HepG2 (cell line): ENCODE measurements at regions not wholly inside any gene's neighbourhood (a gene's known extent, or its start where the extent isn't known, plus 50 kb on each side); places are given as distances from the start of the nearest gene placed in this dataset.

ENCODE experiments used
- ATAC-seq: fragments of 200-7000 bp; cut with Tn5 transposase; 3 replicates; pipeline ENCODE4 v1.9.1; 2020; ENCODE audit warnings: mild to moderate bottlenecking, moderate library complexity
- BruUV-seq: library from RNA; stranded (reverse); fragments of 400-500 nt; replicated peaks from 2 replicates; lab custom pipeline; 2021; lab: Mats Ljungman, UMichigan
- CTCF ChIA-PET: fragments of 300-600 bp; formaldehyde crosslinking; extraction: SDS; loops from one replicate; lab custom pipeline; 2021; ENCODE audit warnings: low total read pairs, inconsistent platforms, low intra/inter-chr PET ratio; lab: Yijun Ruan, JAX
- POLR2A ChIA-PET: fragments of 350-600 bp; sonication (Branson Sonifier 250); formaldehyde crosslinking; loops from one replicate; lab custom pipeline; 2020; ENCODE audit warnings: antibody characterized with exemption, inconsistent platforms; lab: Yijun Ruan, JAX
- DNase-seq: peaks from one replicate; pipeline ENCODE4 v3.0.0-alpha.2; 2015; ENCODE audit warnings: low spot score
- FAIRE-seq: peaks from 3 replicates; lab custom pipeline; 2011; peaks lifted over from hg19 to GRCh38; lab: Jason Lieb, UNC
- H2AFZ ChIP-seq: one replicate; pipeline ENCODE4 v1.6.1; 2011; ENCODE audit warnings: low read length, inconsistent platforms
- H3K27ac ChIP-seq: fragments of 300-600 bp; 3 replicates; pipeline ENCODE4 v1.8.0; 2011; ENCODE audit warnings: mixed run types, mild to moderate bottlenecking, mixed read lengths, low read length, inconsistent platforms; ENCODE audit not compliant: insufficient read depth; ENCODE audit errors: extremely low read length
- H3K27me3 ChIP-seq, 2 experiments: fragments of 200-600 bp in 1 of 2; 2 replicates in 1 of 2; 3 replicates in 1 of 2; pipeline versions ENCODE4 v1.6.0 to v1.8.0; 2011; ENCODE audit warnings: low read length in 2 of 2, mild to moderate bottlenecking in 2 of 2, moderate library complexity in 2 of 2, inconsistent platforms in 1 of 2; ENCODE audit not compliant: insufficient read depth in 2 of 2, control insufficient read depth in 1 of 2
- H3K36me3 ChIP-seq, 2 experiments: fragments of 200-600 bp in 1 of 2; replicated peaks in 1 of 2; 2 replicates in 1 of 2; 3 replicates in 1 of 2; pipeline versions ENCODE4 v1.5.1 to v1.8.0; 2011; ENCODE audit warnings: low read length in 2 of 2, inconsistent platforms in 1 of 2; ENCODE audit not compliant: insufficient read depth in 2 of 2, control insufficient read depth in 1 of 2
- H3K4me1 ChIP-seq: 2 replicates; pipeline ENCODE4 v1.5.1; 2012; ENCODE audit warnings: low read length, inconsistent platforms; ENCODE audit not compliant: insufficient read depth
- H3K4me2 ChIP-seq: 2 replicates; pipeline ENCODE4 v1.6.0; 2011; ENCODE audit warnings: low read depth, low read length, inconsistent platforms
- H3K4me3 ChIP-seq, 3 experiments: fragments of 200-600 bp in 1 of 3; sonication (generic), shearing (Covaris generic) in 1 of 3; replicated peaks in 1 of 3; 2 replicates each; pipeline ENCODE4 v1.5.1; 2011 to 2016; ENCODE audit warnings: low read length in 3 of 3, inconsistent platforms in 2 of 3, low read depth in 2 of 3, mild to moderate bottlenecking in 2 of 3, control low read depth in 1 of 3, mixed read lengths in 1 of 3; ENCODE audit not compliant: insufficient read depth in 1 of 3
- H3K79me2 ChIP-seq: one replicate; pipeline ENCODE4 v1.6.1; 2011; ENCODE audit warnings: low read length, inconsistent platforms; ENCODE audit not compliant: insufficient read depth
- H3K9ac ChIP-seq: 2 replicates; pipeline ENCODE4 v1.6.0; 2011; ENCODE audit warnings: mild to moderate bottlenecking, low read depth, low read length, inconsistent platforms; ENCODE audit not compliant: insufficient read depth
- H3K9me3 ChIP-seq: 2 replicates; pipeline ENCODE4 v1.5.1; 2012; ENCODE audit warnings: mild to moderate bottlenecking, low read length
- H4K20me1 ChIP-seq: 2 replicates; pipeline ENCODE4 v1.6.0; 2011; ENCODE audit warnings: inconsistent platforms, mild to moderate bottlenecking, low read length, moderate library complexity; ENCODE audit not compliant: insufficient read depth
- GTF2F1 ChIP-seq: fragments of 150-350 bp; IDR thresholded peaks from 2 replicates; pipeline ENCODE4 v1.6.1; 2014; ENCODE audit warnings: low read length
- HCFC1 ChIP-seq: fragments of 150-350 bp; IDR thresholded peaks from 2 replicates; pipeline ENCODE4 v1.6.1; 2014; ENCODE audit warnings: low read depth, low read length
- HOXA7 ChIP-seq: sonication (generic); formaldehyde crosslinking; IDR thresholded peaks from 2 replicates; pipeline ENCODE4 v1.8.1; 2022; ENCODE audit warnings: mild to moderate bottlenecking, missing genetic modification reagents, moderate library complexity
- MTA1 ChIP-seq: sonication (generic); formaldehyde crosslinking; IDR thresholded peaks from 2 replicates; pipeline ENCODE4 v1.4.0; 2020; ENCODE audit warnings: missing genetic modification reagents, mild to moderate bottlenecking, borderline replicate concordance
- PAF1 ChIP-seq: IDR thresholded peaks from 2 replicates; pipeline ENCODE4 v1.6.1; 2016; ENCODE audit warnings: missing genetic modification reagents, missing compliant biosample characterization
- PCBP2 ChIP-seq: fragments of 200-400 bp; formaldehyde crosslinking; optimal IDR thresholded peaks from 2 replicates; pipeline ENCODE3; 2018; ENCODE audit warnings: low read length, low read depth; ENCODE audit not compliant: poor library complexity, severe bottlenecking
- TBX3 ChIP-seq: fragments of 450-650 bp; IDR thresholded peaks from 2 replicates; pipeline ENCODE4 v1.6.1; 2017; ENCODE audit warnings: antibody characterized with exemption, mild to moderate bottlenecking, inconsistent platforms, borderline replicate concordance
- THYN1 ChIP-seq: sonication (generic); formaldehyde crosslinking; IDR thresholded peaks from 2 replicates; pipeline ENCODE4 v1.8.1; 2023; ENCODE audit warnings: low read depth, mild to moderate bottlenecking, moderate library complexity, missing genetic modification reagents, borderline replicate concordance
- ZNF652 ChIP-seq: IDR thresholded peaks from 2 replicates; pipeline ENCODE4 v1.6.1; 2016; ENCODE audit warnings: low read depth, borderline replicate concordance
- ZNF660 ChIP-seq: sonication (generic); formaldehyde crosslinking; IDR thresholded peaks from 2 replicates; pipeline ENCODE4 v1.5.1; 2020; ENCODE audit warnings: mild to moderate bottlenecking, low read depth, missing genetic modification reagents, borderline replicate concordance
- ZZZ3 ChIP-seq: sonication (generic); formaldehyde crosslinking; IDR thresholded peaks from 2 replicates; pipeline ENCODE4 v1.4.0; 2020; ENCODE audit warnings: missing genetic modification reagents, mild to moderate bottlenecking, borderline replicate concordance
- WGBS: methylation state at CpG from one replicate; pipeline ENCODE4 v1.1.6; 2017; ENCODE audit warnings: low lambda C conversion rate; 5-methylcytosine and 5-hydroxymethylcytosine counted together
- in situ Hi-C: cut with HindIII; loops from 2 replicates; pipeline ENCODE4 v1.10.0; 2017; ENCODE audit warnings: low pct_unique_long_range_greater_than_20kb; ENCODE audit not compliant: extremely low pct_ligation_motif_present
- intact Hi-C: fragments of 100-400 bp; cut with micrococcal nuclease; formaldehyde crosslinking; loops from one replicate; pipeline ENCODE4 v1.10.0; 2022; ENCODE audit not compliant: unreplicated experiment
- TF ChIP-seq, protein P1 (sequence below): sonication (generic); formaldehyde crosslinking; IDR thresholded peaks from 2 replicates; pipeline ENCODE4 v1.4.0; 2020; ENCODE audit warnings: mild to moderate bottlenecking, missing genetic modification reagents
- TF ChIP-seq, protein P2 (sequence below): sonication (generic); formaldehyde crosslinking; IDR thresholded peaks from 2 replicates; pipeline ENCODE4 v1.4.0; 2020; ENCODE audit warnings: mild to moderate bottlenecking, missing genetic modification reagents

DNA sequence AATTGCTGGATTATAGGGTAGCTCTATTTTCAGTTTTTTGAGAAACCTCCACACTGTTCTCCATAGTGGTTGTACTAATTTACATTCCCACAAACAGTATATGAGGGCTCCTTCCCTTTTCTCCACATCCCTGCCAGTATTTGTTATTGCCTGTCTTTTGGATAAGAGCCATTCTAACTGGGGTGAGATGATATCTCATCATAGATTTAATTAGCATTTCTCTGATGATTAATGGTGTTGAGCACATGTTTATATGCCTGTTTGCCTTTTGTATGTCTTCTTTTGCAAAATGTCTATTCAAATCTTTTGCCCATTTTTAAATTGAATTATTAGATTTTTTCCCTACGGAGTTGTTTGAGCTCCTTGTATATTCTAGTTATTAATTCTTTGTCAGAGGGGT is 385.3 kb downstream of the CCER1 start:
- no peak for DNase-seq
- no peaks in the 10 kb centered on the region for H3K79me2 ChIP-seq
- no peak overlapping the region for H3K9ac ChIP-seq
- no peak overlapping the region for H3K4me2 ChIP-seq
- in situ Hi-C loops (no loop called here), intact Hi-C loops (no loop called here)
- H3K4me1 ChIP-seq, result no peaks in the 10 kb centered on the region
- ChIA-PET POLR2A (no interaction called here), CTCF (no interaction called here)
- BruUV-seq, result no TSS peak
- no peak for TF ChIP-seq HOXA7
- TF ChIP-seq MTA1 (CRISPR knock-in tag), result no peak
- TF ChIP-seq, protein P1, sequence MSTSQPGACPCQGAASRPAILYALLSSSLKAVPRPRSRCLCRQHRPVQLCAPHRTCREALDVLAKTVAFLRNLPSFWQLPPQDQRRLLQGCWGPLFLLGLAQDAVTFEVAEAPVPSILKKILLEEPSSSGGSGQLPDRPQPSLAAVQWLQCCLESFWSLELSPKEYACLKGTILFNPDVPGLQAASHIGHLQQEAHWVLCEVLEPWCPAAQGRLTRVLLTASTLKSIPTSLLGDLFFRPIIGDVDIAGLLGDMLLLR (CRISPR knock-in tag), result no peak
- TF ChIP-seq ZZZ3 (CRISPR knock-in tag), result no peak
- no peak for TF ChIP-seq TBX3
- TF ChIP-seq HCFC1, result no peak
- TF ChIP-seq PAF1 (CRISPR knock-in tag), result no peak
- TF ChIP-seq, protein P2, sequence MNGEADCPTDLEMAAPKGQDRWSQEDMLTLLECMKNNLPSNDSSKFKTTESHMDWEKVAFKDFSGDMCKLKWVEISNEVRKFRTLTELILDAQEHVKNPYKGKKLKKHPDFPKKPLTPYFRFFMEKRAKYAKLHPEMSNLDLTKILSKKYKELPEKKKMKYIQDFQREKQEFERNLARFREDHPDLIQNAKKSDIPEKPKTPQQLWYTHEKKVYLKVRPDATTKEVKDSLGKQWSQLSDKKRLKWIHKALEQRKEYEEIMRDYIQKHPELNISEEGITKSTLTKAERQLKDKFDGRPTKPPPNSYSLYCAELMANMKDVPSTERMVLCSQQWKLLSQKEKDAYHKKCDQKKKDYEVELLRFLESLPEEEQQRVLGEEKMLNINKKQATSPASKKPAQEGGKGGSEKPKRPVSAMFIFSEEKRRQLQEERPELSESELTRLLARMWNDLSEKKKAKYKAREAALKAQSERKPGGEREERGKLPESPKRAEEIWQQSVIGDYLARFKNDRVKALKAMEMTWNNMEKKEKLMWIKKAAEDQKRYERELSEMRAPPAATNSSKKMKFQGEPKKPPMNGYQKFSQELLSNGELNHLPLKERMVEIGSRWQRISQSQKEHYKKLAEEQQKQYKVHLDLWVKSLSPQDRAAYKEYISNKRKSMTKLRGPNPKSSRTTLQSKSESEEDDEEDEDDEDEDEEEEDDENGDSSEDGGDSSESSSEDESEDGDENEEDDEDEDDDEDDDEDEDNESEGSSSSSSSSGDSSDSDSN (CRISPR knock-in tag), result no peak
- no peak for TF ChIP-seq PCBP2
- TF ChIP-seq ZNF652, result no peak
- no peak for TF ChIP-seq ZNF660
- no peak for TF ChIP-seq GTF2F1
- no peak for TF ChIP-seq THYN1 (CRISPR knock-in tag)
- no peaks in the 10 kb centered on the region for H3K27me3 ChIP-seq
- no peak overlapping the region for H3K4me3 ChIP-seq
- no peaks in the 10 kb centered on the region for H3K36me3 ChIP-seq
- no peaks in the 10 kb centered on the region for H4K20me1 ChIP-seq
- no peak overlapping the region for H3K27ac ChIP-seq
- no peak overlapping the region for H2AFZ ChIP-seq
- 0% methylated on average over 1 of the region's 1 CpG for WGBS
- ATAC-seq, result no peak
- H3K9me3 ChIP-seq, result peaks cover 91% of the 10 kb centered on the region
- no peak for FAIRE-seq
